Keratinocyte (primary cell): ENCODE measurements at regions not wholly inside any gene's neighbourhood (a gene's known extent, or its start where the extent isn't known, plus 50 kb on each side); places are given as distances from the start of the nearest gene placed in this dataset.

Source experiments
- EZH2 ChIP-seq: IDR thresholded peaks from one replicate; pipeline ENCODE4 v1.6.1; 2012; ENCODE audit warnings: inconsistent platforms, mild to moderate bottlenecking, low read length, moderate library complexity
- TF ChIP-seq, protein P1 (sequence below), 3 experiments: IDR thresholded peaks in 1 of 3; conservative IDR thresholded peaks in 1 of 3; optimal IDR thresholded peaks in 1 of 3; 2 replicates in 2 of 3; 3 replicates in 1 of 3; pipeline versions ENCODE3 to v1.5.1; 2011; ENCODE audit warnings: low read length in 3 of 3, mild to moderate bottlenecking in 3 of 3, moderate library complexity in 2 of 3, control low read depth in 1 of 3, inconsistent platforms in 1 of 3; ENCODE audit not compliant: insufficient read depth in 2 of 3; ENCODE audit errors: extremely low read depth in 1 of 3

DNA sequence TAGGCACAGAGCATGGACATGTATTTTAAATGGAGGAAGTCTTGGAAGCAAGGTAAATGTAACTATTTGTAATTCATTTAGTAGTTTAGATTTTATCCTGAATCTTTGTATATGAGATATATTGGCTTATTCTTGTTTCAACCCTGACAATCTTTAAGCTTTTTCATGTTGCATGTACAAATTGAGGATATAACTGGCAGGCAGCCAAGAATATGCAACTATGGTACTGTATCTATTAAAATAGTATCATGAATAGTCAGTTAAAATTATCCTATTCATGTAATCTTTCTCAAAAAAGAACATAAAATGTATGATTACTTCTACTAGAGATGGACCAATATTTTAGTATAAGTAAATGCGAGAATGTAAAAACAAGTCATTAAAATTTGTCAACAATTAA lies 1141.5 kb downstream of the PCDH18 start:
- TF ChIP-seq, protein P1, sequence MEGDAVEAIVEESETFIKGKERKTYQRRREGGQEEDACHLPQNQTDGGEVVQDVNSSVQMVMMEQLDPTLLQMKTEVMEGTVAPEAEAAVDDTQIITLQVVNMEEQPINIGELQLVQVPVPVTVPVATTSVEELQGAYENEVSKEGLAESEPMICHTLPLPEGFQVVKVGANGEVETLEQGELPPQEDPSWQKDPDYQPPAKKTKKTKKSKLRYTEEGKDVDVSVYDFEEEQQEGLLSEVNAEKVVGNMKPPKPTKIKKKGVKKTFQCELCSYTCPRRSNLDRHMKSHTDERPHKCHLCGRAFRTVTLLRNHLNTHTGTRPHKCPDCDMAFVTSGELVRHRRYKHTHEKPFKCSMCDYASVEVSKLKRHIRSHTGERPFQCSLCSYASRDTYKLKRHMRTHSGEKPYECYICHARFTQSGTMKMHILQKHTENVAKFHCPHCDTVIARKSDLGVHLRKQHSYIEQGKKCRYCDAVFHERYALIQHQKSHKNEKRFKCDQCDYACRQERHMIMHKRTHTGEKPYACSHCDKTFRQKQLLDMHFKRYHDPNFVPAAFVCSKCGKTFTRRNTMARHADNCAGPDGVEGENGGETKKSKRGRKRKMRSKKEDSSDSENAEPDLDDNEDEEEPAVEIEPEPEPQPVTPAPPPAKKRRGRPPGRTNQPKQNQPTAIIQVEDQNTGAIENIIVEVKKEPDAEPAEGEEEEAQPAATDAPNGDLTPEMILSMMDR (optimal IDR thresholded peaks at IDR 0.05 in 1 of 3, IDR thresholded peaks at IDR 0.05 in 1 of 3, conservative IDR thresholded peaks at IDR 0.05 in 1 of 3; ENCODE audit: extremely low read depth in 1 of 3, insufficient read depth in 2 of 3, low read length in 3 of 3), result no peak
- no peak for TF ChIP-seq EZH2
